A673 (cell line): ENCODE measurements at regions not wholly inside any gene's neighbourhood (a gene's known extent, or its start where the extent isn't known, plus 50 kb on each side); places are given as distances from the start of the nearest gene placed in this dataset.

Experiments used
- BruUV-seq: library from RNA; stranded (reverse); fragments of 400-500 nt; replicated peaks from 2 replicates; lab custom pipeline; 2021; lab: Mats Ljungman, UMichigan
- CTCF ChIA-PET: fragments of 300-600 bp; sonication (Branson Sonifier 250); formaldehyde crosslinking; loops from one replicate; lab custom pipeline; 2022; ENCODE audit warnings: antibody characterized with exemption; lab: Charles Lee
- POLR2A ChIA-PET: fragments of 300-600 bp; sonication (Branson Sonifier 250); formaldehyde crosslinking; loops from one replicate; lab custom pipeline; 2022; ENCODE audit warnings: antibody characterized with exemption; ENCODE audit not compliant: low non-redundant PET; lab: Charles Lee
- DNase-seq: peaks from one replicate; pipeline ENCODE4 v3.0.0-alpha.2; 2015; ENCODE audit warnings: low spot score
- H3K27ac ChIP-seq: fragments of 200-600 bp; sonication (generic); 2 replicates; pipeline ENCODE4 v1.5.1; 2016; ENCODE audit warnings: mixed run types, low read depth, mild to moderate bottlenecking, mixed read lengths, antibody characterized with exemption, low read length; ENCODE audit not compliant: poor library complexity, severe bottlenecking
- H3K27me3 ChIP-seq: fragments of 200-600 bp; sonication (generic); replicated peaks from 2 replicates; pipeline ENCODE4 v1.6.1; 2017; ENCODE audit warnings: mixed run types, low read depth, mild to moderate bottlenecking, mixed read lengths, antibody characterized with exemption, low read length; ENCODE audit not compliant: insufficient read depth, poor library complexity
- H3K36me3 ChIP-seq: fragments of 200-600 bp; sonication (generic); 2 replicates; pipeline ENCODE4 v1.6.1; 2016; ENCODE audit warnings: mixed run types, mild to moderate bottlenecking, mixed read lengths, antibody characterized with exemption, low read length; ENCODE audit not compliant: insufficient read depth, poor library complexity, severe bottlenecking
- H3K4me1 ChIP-seq: fragments of 200-600 bp; sonication (generic); 2 replicates; pipeline ENCODE4 v1.6.1; 2017; ENCODE audit warnings: mixed run types, mild to moderate bottlenecking, mixed read lengths, antibody characterized with exemption, low read length; ENCODE audit not compliant: insufficient read depth, poor library complexity, severe bottlenecking
- H3K4me3 ChIP-seq: fragments of 200-600 bp; sonication (generic); 2 replicates; pipeline ENCODE4 v1.5.1; 2016; ENCODE audit warnings: low read depth, mixed run types, mild to moderate bottlenecking, mixed read lengths, low read length; ENCODE audit not compliant: poor library complexity, severe bottlenecking
- H3K9me3 ChIP-seq: fragments of 200-600 bp; sonication (generic); 2 replicates; pipeline ENCODE4 v1.6.1; 2016; ENCODE audit warnings: mixed run types, low read depth, mild to moderate bottlenecking, mixed read lengths, antibody characterized with exemption, low read length; ENCODE audit not compliant: poor library complexity, severe bottlenecking
- EZH2 ChIP-seq: fragments of 200-600 bp; sonication (generic); IDR thresholded peaks from 2 replicates; pipeline ENCODE4 v1.6.1; 2017; ENCODE audit warnings: borderline replicate concordance, low read depth, mild to moderate bottlenecking, mixed read lengths, antibody characterized with exemption, low read length; ENCODE audit not compliant: poor library complexity, severe bottlenecking
- intact Hi-C: fragments of 100-400 bp; cut with micrococcal nuclease; formaldehyde crosslinking; loops from one replicate; pipeline ENCODE4 v1.10.0; 2022; ENCODE audit not compliant: unreplicated experiment
- TF ChIP-seq, protein P1 (sequence below): fragments of 300-800, 200-600 bp; sonication (generic); conservative IDR thresholded peaks from 2 replicates; pipeline ENCODE4 v1.5.1; 2017; ENCODE audit warnings: low read depth, mild to moderate bottlenecking, antibody characterized with exemption, low read length, moderate library complexity, mixed read lengths

DNA sequence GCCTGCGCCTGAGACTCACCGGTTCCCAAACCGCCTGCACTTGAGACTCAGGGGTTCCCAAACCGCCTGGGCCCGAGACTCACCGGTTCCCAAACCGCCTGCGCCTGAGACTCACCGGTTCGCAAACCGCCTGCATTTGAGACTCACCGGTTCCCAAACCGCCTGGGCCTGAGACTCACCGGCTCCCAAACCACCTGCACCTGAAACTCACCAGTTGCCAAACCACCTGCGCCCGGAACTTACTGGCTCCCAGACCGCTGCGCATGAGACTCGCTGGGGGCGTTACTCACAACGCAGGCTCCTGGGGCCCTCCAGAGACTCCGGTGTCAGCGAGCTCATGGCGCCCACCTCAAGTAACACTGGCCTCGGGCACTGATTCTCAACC is 90.2 kb downstream of the DACT2 start:
- TF ChIP-seq EZH2: no peak
- TF ChIP-seq, protein P1, sequence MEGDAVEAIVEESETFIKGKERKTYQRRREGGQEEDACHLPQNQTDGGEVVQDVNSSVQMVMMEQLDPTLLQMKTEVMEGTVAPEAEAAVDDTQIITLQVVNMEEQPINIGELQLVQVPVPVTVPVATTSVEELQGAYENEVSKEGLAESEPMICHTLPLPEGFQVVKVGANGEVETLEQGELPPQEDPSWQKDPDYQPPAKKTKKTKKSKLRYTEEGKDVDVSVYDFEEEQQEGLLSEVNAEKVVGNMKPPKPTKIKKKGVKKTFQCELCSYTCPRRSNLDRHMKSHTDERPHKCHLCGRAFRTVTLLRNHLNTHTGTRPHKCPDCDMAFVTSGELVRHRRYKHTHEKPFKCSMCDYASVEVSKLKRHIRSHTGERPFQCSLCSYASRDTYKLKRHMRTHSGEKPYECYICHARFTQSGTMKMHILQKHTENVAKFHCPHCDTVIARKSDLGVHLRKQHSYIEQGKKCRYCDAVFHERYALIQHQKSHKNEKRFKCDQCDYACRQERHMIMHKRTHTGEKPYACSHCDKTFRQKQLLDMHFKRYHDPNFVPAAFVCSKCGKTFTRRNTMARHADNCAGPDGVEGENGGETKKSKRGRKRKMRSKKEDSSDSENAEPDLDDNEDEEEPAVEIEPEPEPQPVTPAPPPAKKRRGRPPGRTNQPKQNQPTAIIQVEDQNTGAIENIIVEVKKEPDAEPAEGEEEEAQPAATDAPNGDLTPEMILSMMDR: no peak
- no peaks in the 10 kb centered on the region for H3K36me3 ChIP-seq
- H3K4me3 ChIP-seq: no peak overlapping the region
- ChIA-PET CTCF (no interaction called here), POLR2A (no interaction called here)
- DNase-seq: no peak
- no peak overlapping the region for H3K27ac ChIP-seq
- no peaks in the 10 kb centered on the region for H3K9me3 ChIP-seq
- peaks cover 15% of the 10 kb centered on the region for H3K4me1 ChIP-seq
- no peaks in the 10 kb centered on the region for H3K27me3 ChIP-seq
- intact Hi-C loops: no loop called here
- no TSS peak for BruUV-seq

DNA sequence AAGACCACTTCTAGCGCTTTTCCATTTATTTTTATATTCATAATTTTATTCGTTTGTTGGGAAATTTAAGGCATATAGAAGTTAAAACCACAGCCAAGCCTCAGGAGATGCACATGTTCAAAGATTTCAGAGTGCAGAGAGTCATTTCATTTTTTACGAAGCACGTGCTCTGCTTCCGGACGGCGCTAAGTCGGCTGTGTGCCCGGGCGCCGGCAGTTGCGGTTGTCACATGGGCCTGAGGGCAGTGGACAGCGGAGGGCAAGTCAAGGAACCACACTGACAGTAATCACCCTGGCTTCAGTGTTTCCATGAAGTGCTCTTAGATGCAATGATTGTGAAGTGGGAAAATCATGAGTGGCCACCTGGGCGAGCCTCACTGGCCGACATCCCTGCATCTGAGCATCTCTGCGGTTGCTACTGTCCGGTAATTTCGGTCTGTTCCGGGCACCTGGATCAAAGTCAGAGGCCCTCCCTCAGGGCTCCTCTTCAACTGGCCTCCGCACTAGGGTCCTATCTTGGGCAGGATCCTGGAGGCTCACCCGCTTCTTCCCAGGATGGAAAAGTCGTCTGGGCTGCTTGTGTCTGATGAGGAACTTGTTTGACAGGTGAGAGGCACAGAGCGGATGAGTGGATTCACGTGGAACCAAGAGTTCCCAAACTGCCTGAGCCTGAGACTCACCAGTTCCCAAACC is 90.8 kb downstream of the DACT2 start:
- CTCF ChIA-PET: no interaction called here
- TF ChIP-seq, protein P1: no peak
- no peak for TF ChIP-seq EZH2
- Histone ChIP-seq H3K4me1 (peaks cover 15% of the 10 kb centered on the region), H3K27ac (no peak overlapping the region), H3K27me3 (no peaks in the 10 kb centered on the region), H3K4me3 (no peak overlapping the region), H3K36me3 (no peaks in the 10 kb centered on the region), H3K9me3 (no peaks in the 10 kb centered on the region)
- no peak for DNase-seq
- intact Hi-C loops: no loop called here
- POLR2A ChIA-PET: no interaction called here
- BruUV-seq: no TSS peak

DNA sequence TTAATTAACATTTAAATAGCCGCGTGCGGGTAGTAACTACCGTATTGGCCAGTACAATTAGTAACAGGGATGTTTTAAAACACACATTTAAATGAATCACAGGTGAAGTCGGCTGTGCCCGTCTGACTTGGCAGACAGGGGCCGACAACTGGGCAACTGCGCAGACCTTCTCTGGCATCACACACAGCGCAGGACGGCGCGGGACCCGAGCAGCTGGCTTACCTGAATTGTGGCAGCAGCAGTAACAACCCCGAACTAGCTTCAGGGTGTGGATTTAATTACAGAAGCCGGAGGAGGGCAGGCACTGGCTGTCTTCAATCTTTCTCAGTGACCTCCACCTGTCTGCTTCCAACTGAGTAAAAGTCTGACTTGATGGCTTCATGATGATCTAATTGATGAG is 91.7 kb downstream of the DACT2 start:
- no TSS peak for BruUV-seq
- CTCF ChIA-PET: no interaction called here

More for the DNA sequence above, 91.7 kb downstream of the DACT2 start:
- no peaks in the 10 kb centered on the region for H3K27me3 ChIP-seq
- no peak overlapping the region for H3K27ac ChIP-seq
- intact Hi-C loops: no loop called here
- peaks cover 15% of the 10 kb centered on the region for H3K4me1 ChIP-seq
- no peaks in the 10 kb centered on the region for H3K36me3 ChIP-seq
- POLR2A ChIA-PET: no interaction called here
- H3K4me3 ChIP-seq: no peak overlapping the region
- TF ChIP-seq EZH2: no peak
- TF ChIP-seq, protein P1: no peak
- no peaks in the 10 kb centered on the region for H3K9me3 ChIP-seq
- DNase-seq: no peak
